ENCODE measurements at regions not wholly inside any gene's neighbourhood (a gene's known extent, or its start where the extent isn't known, plus 50 kb on each side); places are given as distances from the start of the nearest gene placed in this dataset.

GRCh38 chr6:18795726-18796125 is 408.6 kb downstream of the RNF144B start:
- TF ChIP-seq CTCF (conservative IDR thresholded peaks at IDR 0.05; ENCODE audit: control insufficient read depth, insufficient read depth, low read depth, low read length), result no peak
- no peak for DNase-seq (ENCODE audit: low read depth)
- H3K4me3 ChIP-seq (ENCODE audit: control insufficient read depth, low read depth, low read length), result no peak overlapping the region

- no peak for TF ChIP-seq CTCF (conservative IDR thresholded peaks at IDR 0.05; ENCODE audit: control insufficient read depth, insufficient read depth, low read depth, low read length)
- no peak for DNase-seq (ENCODE audit: low read depth)
- H3K4me3 ChIP-seq (ENCODE audit: control insufficient read depth, low read depth, low read length), result no peak overlapping the region
Observed at GRCh38 chr6:18820725-18821124, 433.6 kb downstream of the RNF144B start.

GRCh38 chr6:18823782-18824386 is 436.7 kb downstream of the RNF144B start:
- DNase-seq (ENCODE audit: low read depth), result peak; percentile 57
- peak; percentile 61 for TF ChIP-seq CTCF (conservative IDR thresholded peaks at IDR 0.05; ENCODE audit: control insufficient read depth, insufficient read depth, low read depth, low read length)
- no peak overlapping the region for H3K4me3 ChIP-seq (ENCODE audit: control insufficient read depth, low read depth, low read length)

GRCh38 chr6:18829272-18829870 is 442.2 kb downstream of the RNF144B start:
- no peak for TF ChIP-seq CTCF (conservative IDR thresholded peaks at IDR 0.05; ENCODE audit: control insufficient read depth, insufficient read depth, low read depth, low read length)
- DNase-seq (ENCODE audit: low read depth), result no peak
- no peak overlapping the region for H3K4me3 ChIP-seq (ENCODE audit: control insufficient read depth, low read depth, low read length)

DNA sequence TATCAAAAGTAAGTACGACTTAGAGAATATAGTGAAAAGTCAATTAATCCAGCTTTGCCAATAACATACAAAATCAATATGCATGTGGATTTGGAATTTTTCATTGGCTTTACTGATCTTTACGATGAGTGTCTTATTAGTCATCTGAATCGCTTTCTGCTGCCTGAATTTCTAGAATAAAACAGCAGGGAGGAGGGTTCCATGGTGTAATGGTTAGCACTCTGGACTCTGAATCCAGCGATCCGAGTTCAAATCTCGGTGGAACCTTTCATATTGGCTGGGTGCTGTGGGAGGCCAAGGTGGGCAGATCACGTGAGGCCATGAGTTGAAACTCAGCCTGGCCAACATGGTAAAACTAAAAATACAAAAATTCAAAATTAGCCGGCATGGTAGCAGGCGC is 448.8 kb downstream of the RNF144B start:
- TF ChIP-seq CTCF (conservative IDR thresholded peaks at IDR 0.05; ENCODE audit: control insufficient read depth, insufficient read depth, low read depth, low read length), result no peak
- no peak overlapping the region for H3K4me3 ChIP-seq (ENCODE audit: control insufficient read depth, low read depth, low read length)
- DNase-seq (ENCODE audit: low read depth), result no peak

- DNase-seq (ENCODE audit: low read depth), result no peak
- H3K4me3 ChIP-seq (ENCODE audit: control insufficient read depth, low read depth, low read length), result no peak overlapping the region
- no peak for TF ChIP-seq CTCF (conservative IDR thresholded peaks at IDR 0.05; ENCODE audit: control insufficient read depth, insufficient read depth, low read depth, low read length)
Observed at GRCh38 chr6:18837013-18837412, 449.9 kb downstream of the RNF144B start.

Measured in fibroblast of mammary gland (primary cell).